HG03139 (cell line): ENCODE measurements at regions not wholly inside any gene's neighbourhood (a gene's known extent, or its start where the extent isn't known, plus 50 kb on each side); places are given as distances from the start of the nearest gene placed in this dataset.
"Not testable (repeated sequence)": the region's sequence is repeated elsewhere in the genome, so short reads cannot be mapped to it uniquely, and the experiment has no call there.

ENCODE experiments used
- ATAC-seq: cut with Tn5 transposase; IDR thresholded peaks from one replicate; pipeline ENCODE4 v1.9.1; 2021; ENCODE audit not compliant: unreplicated experiment

- no peak for ATAC-seq
Measured at GRCh38 chrX:114095789-114096188, 488.1 kb upstream of the HTR2C start.

DNA sequence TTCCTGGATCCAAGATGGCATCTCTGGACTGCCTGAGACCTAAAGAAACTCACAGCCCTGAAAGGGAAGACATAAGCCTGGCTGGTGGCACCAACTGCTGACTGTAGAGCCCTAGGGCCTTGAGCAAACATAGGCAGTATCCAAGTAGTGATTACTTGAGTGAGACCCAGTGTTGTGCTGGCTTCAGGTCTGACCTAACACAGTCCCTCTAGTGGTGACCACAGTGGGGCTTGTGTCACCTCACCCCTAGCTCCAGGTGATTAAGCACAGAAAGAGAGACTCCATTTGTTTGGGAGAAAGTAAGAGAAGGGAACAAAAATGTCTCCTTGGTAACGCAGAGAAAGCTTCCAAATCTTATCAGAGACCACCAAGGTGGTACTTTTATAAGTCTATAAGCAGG lies 496.3 kb upstream of the HTR2C start:
- ATAC-seq: no peak

DNA sequence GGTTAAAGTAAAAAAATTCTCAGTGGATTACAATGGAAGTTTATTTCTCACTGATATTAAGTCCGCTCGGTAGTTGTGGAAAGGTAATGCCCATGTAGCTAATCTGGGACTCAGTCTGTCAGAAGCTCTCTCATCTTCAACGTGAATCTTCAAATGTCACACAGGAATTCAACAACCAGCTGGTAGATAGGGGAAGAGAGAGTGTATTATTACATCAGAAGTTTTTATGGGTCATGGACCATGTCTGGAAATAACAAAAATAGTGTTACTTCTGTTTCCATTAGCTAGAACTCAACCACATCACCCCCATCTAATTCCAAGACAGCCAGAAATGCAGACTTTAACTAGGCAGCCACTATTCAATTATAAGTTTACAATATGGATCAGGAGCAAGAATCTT lies 506.1 kb upstream of the HTR2C start:
- no peak for ATAC-seq

DNA sequence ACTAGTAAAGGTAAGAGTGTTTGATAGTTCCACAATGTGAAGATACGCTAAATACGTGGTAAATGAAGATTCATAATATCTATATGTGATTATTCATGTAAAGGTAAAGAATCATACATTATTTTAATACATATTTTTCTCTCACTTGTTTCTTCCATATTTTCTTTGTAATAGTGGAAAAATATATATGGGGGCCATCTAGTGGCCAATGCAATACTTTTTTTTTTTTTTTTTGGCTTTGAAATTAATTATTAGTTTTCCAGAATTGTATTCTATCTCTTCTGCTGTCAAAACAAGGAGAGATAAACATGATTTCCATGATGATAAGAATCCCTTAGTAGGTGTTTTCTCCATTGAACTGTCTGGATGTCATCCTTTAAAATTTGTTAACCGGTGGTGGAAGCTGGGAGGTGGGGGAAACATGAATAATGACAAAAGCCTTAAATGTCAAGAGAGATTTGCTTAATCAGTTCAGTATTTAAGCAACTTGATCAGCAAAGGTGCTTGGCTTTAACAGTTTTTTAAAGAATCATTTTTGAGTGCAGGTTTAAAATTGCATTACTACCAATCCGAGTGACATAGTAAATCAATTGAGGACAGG lies 508.7 kb upstream of the HTR2C start:
- no peak for ATAC-seq

GRCh38 chrX:114073926-114074325 lies 510.0 kb upstream of the HTR2C start:
- ATAC-seq: no peak

- ATAC-seq: no peak
Measured at GRCh38 chrX:114071412-114071811, 512.5 kb upstream of the HTR2C start.

DNA sequence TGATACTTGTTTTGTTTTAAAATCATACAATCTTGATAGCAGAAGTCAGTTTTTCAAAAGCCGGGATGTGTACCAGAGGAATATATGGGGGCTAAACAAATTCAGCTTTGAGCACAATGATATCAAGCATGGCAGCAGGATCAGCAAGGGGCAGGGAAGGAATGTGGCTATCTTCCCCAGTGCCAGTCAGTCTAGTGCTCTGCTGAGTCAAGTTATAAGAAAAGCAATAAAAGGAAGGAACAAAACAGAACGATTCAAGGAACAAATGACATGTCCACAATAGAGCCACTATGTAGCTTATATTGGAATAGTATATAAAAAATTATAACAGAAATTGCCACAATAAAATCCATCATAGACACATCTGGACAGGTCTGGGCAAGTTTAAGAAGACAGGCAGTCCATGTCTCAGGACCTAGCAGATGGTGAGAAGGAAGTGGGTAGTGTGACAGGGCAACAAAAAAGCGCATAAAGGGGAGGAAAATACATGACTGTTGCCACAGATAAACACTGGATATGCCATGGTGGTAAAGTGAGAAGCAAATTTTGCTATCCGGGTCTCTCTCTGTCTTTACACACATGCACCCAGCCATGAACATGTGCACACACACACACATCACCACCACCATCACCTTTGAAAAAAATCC lies 518.2 kb upstream of the HTR2C start:
- no peak for ATAC-seq

GRCh38 chrX:114061226-114061625 lies 522.7 kb upstream of the HTR2C start:
- no peak for ATAC-seq

GRCh38 chrX:114058988-114059418 lies 524.9 kb upstream of the HTR2C start:
- ATAC-seq: peak; percentile 48

GRCh38 chrX:114057422-114057821 lies 526.5 kb upstream of the HTR2C start:
- not testable (repeated sequence) for ATAC-seq

GRCh38 chrX:114051667-114052315 lies 532.1 kb upstream of the HTR2C start:
- ATAC-seq: no peak

GRCh38 chrX:114050075-114050796 lies 533.6 kb upstream of the HTR2C start:
- no peak for ATAC-seq

- ATAC-seq: no peak
Measured at GRCh38 chrX:114049063-114049462, 534.8 kb upstream of the HTR2C start.

- no peak for ATAC-seq
Measured at GRCh38 chrX:114047558-114047957, 536.3 kb upstream of the HTR2C start.

- no peak for ATAC-seq
Measured at GRCh38 chrX:114046695-114047279, 537.1 kb upstream of the HTR2C start.

DNA sequence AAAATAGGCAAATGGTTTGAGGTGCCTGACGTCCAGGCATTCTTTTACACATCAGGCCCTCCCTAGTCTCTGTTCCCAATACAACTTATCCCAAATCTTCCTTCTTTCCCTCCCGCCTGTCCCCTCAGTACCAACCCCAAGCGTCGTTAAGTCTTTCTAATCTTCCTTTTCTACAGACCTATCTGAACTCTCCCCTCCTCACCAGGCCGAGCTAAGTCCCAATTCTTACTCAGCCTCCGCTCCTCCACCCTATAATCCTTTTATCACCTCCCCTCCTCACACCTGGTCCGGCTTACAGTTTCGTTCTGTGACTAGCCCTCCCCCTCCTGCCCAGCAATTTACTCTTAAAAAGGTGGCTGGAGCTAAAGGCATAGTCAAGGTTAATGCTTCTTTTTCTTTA lies 542.4 kb upstream of the HTR2C start:
- not testable (repeated sequence) for ATAC-seq

DNA sequence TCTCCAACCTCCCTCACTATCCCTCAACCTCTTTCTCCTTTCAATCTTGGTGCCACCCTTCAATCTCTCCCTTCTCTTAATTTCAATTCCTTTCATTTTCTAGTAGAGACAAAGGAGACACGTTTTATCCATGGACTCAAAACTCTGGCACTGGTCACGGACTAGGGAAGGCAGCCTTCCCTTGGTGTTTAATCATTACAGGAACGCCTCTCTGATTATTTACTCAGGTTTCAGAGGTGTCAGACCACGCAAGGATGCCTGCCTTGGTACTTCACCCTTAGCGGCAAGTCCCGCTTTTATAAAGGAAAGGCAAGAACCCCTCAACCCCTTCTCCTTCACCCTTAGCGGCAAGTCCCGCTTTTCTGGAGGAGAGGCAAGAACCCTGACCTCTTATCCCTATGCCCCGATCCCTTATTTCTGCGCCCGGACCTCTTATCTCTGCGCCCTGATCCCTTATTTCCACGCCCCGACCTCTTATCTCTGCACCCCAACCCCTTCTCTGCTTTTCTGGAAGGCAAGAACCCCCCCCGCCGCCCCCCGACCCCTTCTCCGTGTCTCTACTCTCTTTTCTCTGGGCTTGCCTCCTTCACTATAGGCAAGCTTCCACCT lies 543.1 kb upstream of the HTR2C start:
- not testable (repeated sequence) for ATAC-seq

- not testable (repeated sequence) for ATAC-seq
Measured at GRCh38 chrX:114040111-114040510, 543.8 kb upstream of the HTR2C start.

- no peak for ATAC-seq
Measured at GRCh38 chrX:114038358-114038757, 545.5 kb upstream of the HTR2C start.

DNA sequence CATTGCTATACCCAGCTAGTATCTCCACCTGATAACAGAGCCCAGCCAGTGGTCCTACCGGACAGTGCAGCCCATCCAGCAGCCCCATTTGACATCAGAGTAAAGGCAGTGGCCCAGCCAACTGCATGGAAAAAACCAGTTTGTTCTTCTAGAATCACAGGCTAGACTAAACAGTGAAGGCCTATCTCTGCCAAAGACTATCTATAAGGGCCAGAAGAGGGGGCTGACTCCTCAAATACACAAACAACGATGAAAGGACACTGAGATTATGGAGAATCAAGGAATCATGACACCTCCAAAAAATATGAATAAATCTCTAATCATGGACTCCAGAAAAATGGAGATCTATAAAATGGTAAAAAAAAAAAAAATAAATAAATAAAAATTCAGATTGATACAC lies 546.4 kb upstream of the HTR2C start:
- no peak for ATAC-seq
